DOHH2 (cell line): ENCODE measurements at regions not wholly inside any gene's neighbourhood (a gene's known extent, or its start where the extent isn't known, plus 50 kb on each side); places are given as distances from the start of the nearest gene placed in this dataset.
"Not testable (repeated sequence)": the region's sequence is repeated elsewhere in the genome, so short reads cannot be mapped to it uniquely, and the experiment has no call there.

Source experiments
- CTCF ChIP-seq: fragments of 200-600 bp; sonication (generic); IDR thresholded peaks from one replicate; pipeline ENCODE4 v1.5.1; 2014; ENCODE audit warnings: antibody characterized with exemption, mild to moderate bottlenecking, low read depth, low read length; ENCODE audit not compliant: poor library complexity, severe bottlenecking
- EZH2phosphoT487 ChIP-seq: fragments of 200-600 bp; sonication (generic); IDR thresholded peaks from 2 replicates; pipeline ENCODE4 v1.6.1; 2017; ENCODE audit warnings: borderline replicate concordance, mild to moderate bottlenecking, antibody characterized with exemption, low read length, moderate library complexity, mixed read lengths

GRCh38 chr16:33913601-33914000 is 454.2 kb downstream of the TP53TG3F start:
- TF ChIP-seq CTCF, EZH2phosphoT487: not testable (repeated sequence)
